Nephron progenitor cell (in vitro differentiated cells): ENCODE measurements at regions not wholly inside any gene's neighbourhood (a gene's known extent, or its start where the extent isn't known, plus 50 kb on each side); places are given as distances from the start of the nearest gene placed in this dataset.

ENCODE experiments used
- DNase-seq: peaks from one replicate; pipeline ENCODE4 v3.0.0; 2021
- H3K27ac Mint-ChIP-seq: 2 replicates; pipeline ENCODE4 v1.8.0; 2021; ENCODE audit warnings: mild to moderate bottlenecking, moderate library complexity, mixed read lengths
- H3K27me3 Mint-ChIP-seq: 2 replicates; pipeline ENCODE4 v1.8.0; 2021; ENCODE audit warnings: mild to moderate bottlenecking, low read depth, mixed read lengths; ENCODE audit not compliant: poor library complexity
- H3K36me3 Mint-ChIP-seq: 2 replicates; pipeline ENCODE4 v1.8.0; 2021; ENCODE audit warnings: low read depth, mixed read lengths
- H3K4me1 Mint-ChIP-seq: 2 replicates; pipeline ENCODE4 v1.8.0; 2021; ENCODE audit warnings: mixed read lengths
- H3K4me3 Mint-ChIP-seq: 2 replicates; pipeline ENCODE4 v1.8.0; 2021; ENCODE audit warnings: mild to moderate bottlenecking, moderate library complexity, mixed read lengths
- H3K9me3 Mint-ChIP-seq: 2 replicates; pipeline ENCODE4 v1.8.0; 2021; ENCODE audit warnings: mild to moderate bottlenecking, moderate library complexity, mixed read lengths
- TF ChIP-seq, protein P1 (sequence below): fragments of 200-600 bp; sonication (generic); IDR thresholded peaks from 2 replicates; pipeline ENCODE4 v1.5.0; 2021; ENCODE audit warnings: antibody characterized with exemption

DNA sequence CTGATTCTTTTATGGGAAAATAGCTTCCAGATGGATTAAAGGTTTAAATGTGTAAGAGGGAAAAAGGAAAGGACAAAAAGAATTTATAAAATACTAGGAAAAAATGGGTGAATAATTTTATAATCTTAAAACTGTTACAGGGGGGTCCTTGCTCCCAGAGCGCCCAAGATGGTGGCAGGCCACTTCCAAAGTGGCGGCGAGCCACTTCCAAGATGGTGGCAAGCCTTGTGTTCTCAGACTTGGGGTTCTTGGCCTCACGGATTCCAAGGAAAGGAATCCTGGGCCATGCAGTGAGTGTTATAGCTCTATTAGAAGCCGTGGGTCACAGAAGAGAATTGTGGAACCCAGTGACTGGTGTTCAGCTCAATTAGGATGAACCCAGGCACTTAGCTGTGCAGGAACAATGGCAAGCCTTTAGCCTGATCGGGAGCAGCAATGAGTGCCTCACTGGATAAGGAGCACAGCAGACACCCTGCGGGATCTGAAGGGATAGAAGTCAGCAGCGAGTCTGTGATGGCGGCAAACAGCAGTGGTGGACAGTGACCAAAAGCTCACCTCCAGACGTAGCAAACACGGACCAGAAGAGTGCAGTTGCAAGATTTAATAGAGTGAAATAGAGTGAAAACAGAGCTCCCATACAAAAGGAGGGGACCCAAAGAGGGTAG, 83.2 kb upstream of the SNCAIP start:
- H3K4me1 Mint-ChIP-seq = no peaks in the 10 kb centered on the region
- H3K27ac Mint-ChIP-seq = no peak overlapping the region
- no peaks in the 10 kb centered on the region for H3K36me3 Mint-ChIP-seq
- no peak for DNase-seq
- TF ChIP-seq, protein P1, sequence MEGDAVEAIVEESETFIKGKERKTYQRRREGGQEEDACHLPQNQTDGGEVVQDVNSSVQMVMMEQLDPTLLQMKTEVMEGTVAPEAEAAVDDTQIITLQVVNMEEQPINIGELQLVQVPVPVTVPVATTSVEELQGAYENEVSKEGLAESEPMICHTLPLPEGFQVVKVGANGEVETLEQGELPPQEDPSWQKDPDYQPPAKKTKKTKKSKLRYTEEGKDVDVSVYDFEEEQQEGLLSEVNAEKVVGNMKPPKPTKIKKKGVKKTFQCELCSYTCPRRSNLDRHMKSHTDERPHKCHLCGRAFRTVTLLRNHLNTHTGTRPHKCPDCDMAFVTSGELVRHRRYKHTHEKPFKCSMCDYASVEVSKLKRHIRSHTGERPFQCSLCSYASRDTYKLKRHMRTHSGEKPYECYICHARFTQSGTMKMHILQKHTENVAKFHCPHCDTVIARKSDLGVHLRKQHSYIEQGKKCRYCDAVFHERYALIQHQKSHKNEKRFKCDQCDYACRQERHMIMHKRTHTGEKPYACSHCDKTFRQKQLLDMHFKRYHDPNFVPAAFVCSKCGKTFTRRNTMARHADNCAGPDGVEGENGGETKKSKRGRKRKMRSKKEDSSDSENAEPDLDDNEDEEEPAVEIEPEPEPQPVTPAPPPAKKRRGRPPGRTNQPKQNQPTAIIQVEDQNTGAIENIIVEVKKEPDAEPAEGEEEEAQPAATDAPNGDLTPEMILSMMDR = no peak
- peaks cover 12% of the 10 kb centered on the region for H3K9me3 Mint-ChIP-seq
- H3K4me3 Mint-ChIP-seq = no peak overlapping the region
- no peaks in the 10 kb centered on the region for H3K27me3 Mint-ChIP-seq

DNA sequence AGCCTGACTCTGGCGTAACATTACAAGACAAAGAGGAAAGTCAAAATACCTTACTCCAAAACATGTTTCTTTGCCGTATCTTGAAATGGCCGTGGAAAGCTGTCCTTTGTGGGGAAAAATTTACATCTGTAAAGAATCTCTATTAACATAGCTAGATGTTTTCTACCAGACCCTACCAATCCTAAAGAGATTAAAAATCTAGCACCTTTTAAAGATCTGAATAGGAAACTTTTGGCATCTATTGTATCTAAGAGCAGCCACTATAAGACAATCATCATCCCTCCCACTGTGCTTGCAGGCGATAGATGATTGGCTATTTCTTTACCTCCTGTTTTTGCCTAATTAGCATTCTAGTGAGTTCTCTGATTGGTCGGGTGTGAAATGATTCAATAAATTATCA, 82.5 kb upstream of the SNCAIP start:
- DNase-seq = no peak
- H3K27ac Mint-ChIP-seq = no peak overlapping the region
- TF ChIP-seq, protein P1 = no peak
- peaks cover 5% of the 10 kb centered on the region for H3K9me3 Mint-ChIP-seq
- no peaks in the 10 kb centered on the region for H3K27me3 Mint-ChIP-seq
- H3K4me1 Mint-ChIP-seq = no peaks in the 10 kb centered on the region
- no peak overlapping the region for H3K4me3 Mint-ChIP-seq
- H3K36me3 Mint-ChIP-seq = no peaks in the 10 kb centered on the region

DNA sequence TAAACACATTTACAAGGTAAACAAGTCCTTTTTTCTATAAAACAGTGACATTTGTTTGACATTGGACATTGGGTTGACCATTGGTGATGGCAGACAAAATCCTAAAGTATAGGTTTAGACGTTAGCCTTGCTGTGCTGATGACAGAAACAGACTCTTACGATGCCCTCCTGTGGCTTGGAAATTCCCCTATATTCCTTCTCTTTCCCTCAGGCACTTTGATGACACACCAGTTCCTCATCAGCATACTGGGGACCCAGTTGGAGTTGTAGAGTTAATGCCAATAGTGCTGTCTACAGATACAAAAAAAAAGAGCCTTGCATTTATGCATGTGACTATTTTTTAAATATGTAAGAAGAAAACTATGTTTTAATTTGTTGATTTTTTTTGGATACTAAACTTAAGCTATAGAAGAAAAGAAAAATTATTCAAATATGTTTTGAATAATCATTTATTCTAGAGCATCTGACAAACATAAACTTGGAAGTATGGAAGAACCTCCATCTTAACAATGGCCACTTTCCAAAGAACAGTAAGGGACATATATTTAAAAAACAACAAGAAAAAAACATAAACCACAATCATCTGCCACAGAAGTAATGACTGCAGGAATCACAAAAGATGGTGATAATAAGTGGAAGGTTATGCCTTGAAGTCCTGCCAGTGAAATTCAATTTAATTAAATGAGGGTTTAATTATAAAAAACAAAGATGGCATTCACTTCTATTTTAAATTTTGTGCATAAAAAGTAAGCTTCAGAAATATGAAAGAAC, 75.6 kb upstream of the SNCAIP start:
- H3K27me3 Mint-ChIP-seq = peaks cover 5% of the 10 kb centered on the region
- H3K9me3 Mint-ChIP-seq = peaks cover 4% of the 10 kb centered on the region
- TF ChIP-seq, protein P1 = no peak
- no peak overlapping the region for H3K4me3 Mint-ChIP-seq
- no peak for DNase-seq
- no peak overlapping the region for H3K27ac Mint-ChIP-seq
- H3K4me1 Mint-ChIP-seq = no peaks in the 10 kb centered on the region
- H3K36me3 Mint-ChIP-seq = no peaks in the 10 kb centered on the region

DNA sequence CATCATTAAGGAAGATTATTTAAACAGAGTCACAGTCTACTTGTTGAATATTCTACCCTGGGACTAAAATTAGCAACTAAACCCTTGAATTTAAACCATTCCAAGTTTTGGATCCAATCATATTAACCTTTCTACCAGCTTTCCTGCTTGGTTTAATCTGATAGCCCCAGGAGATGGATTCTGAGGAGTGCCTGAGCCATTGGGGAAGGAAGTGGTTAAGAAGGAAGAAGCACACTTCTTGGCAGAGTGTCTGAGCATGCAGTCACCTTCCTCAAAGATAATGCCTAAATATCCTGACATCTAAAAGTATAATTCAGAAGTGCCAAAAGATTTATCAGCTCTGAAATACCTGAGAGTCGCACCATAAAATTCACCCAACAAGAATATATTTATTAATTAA, 74.1 kb upstream of the SNCAIP start:
- Mint-ChIP-seq H3K27ac (no peak overlapping the region), H3K27me3 (peaks cover 5% of the 10 kb centered on the region), H3K4me1 (no peaks in the 10 kb centered on the region), H3K9me3 (peaks cover 4% of the 10 kb centered on the region), H3K4me3 (no peak overlapping the region), H3K36me3 (no peaks in the 10 kb centered on the region)
- no peak for DNase-seq
- TF ChIP-seq, protein P1 = no peak

DNA sequence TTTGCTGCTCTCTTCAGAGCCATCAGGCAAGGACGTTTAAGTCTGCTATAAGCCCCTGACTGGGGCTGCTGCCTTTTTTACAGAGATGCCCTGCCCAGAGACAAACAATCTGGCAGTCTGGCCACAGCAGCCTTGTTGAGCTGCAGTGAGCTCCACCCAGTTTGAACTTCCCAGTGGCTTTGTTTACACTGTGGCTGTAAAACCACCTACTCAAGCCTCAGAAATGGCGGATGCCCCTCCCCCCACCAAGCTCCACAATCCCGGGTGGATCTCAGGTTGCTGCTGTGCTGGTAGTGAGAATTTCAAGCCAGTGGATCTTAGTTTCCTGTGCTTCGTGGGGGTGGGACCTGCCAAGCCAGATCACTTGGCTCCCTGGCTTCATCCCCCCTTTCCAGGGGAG, 59.7 kb upstream of the SNCAIP start:
- Mint-ChIP-seq H3K36me3 (peaks cover 40% of the 10 kb centered on the region), H3K27me3 (no peaks in the 10 kb centered on the region), H3K9me3 (peaks cover 76% of the 10 kb centered on the region), H3K4me1 (no peaks in the 10 kb centered on the region), H3K27ac (no peak overlapping the region), H3K4me3 (no peak overlapping the region)
- no peak for DNase-seq
- TF ChIP-seq, protein P1 = no peak
